K562 (cell line): ENCODE measurements at regions not wholly inside any gene's neighbourhood (a gene's known extent, or its start where the extent isn't known, plus 50 kb on each side); places are given as distances from the start of the nearest gene placed in this dataset.

Source experiments
- ATAC-seq: fragments of 200-7000 bp; cut with Tn5 transposase; 3 replicates; pipeline ENCODE4 v1.9.1; 2020; ENCODE audit warnings: moderate library complexity
- BruUV-seq: library from RNA; stranded (reverse); fragments of 400-500 nt; replicated peaks from 2 replicates; lab custom pipeline; 2021; lab: Mats Ljungman, UMichigan
- CTCF ChIA-PET: fragments of 300-600 bp; formaldehyde crosslinking; extraction: SDS; loops from one replicate; lab custom pipeline; 2021; ENCODE audit warnings: low intra/inter-chr PET ratio; lab: Yijun Ruan, JAX
- POLR2A ChIA-PET: fragments of 300-600, 350-650 bp; sonication (Branson Sonifier 250); formaldehyde crosslinking; extraction: SDS; loops from one replicate; lab custom pipeline; 2021; ENCODE audit warnings: antibody characterized with exemption, inconsistent platforms; lab: Yijun Ruan, JAX
- DNase-seq, 4 experiments: peaks; one replicate each; pipeline versions ENCODE4 v3.0.0 to v3.0.0-alpha.2; 2011 to 2018; ENCODE audit warnings: low spot score in 3 of 4, mixed read lengths in 3 of 4; ENCODE audit errors: extremely low read depth in 1 of 4
- FAIRE-seq: peaks from 2 replicates; lab custom pipeline; 2011; peaks lifted over from hg19 to GRCh38; lab: Jason Lieb, UNC
- H2AFZ ChIP-seq: 2 replicates; pipeline ENCODE4 v1.6.0; 2011; ENCODE audit warnings: low read depth, low read length, control low read depth, inconsistent platforms
- H3K27ac ChIP-seq: fragments of 200-600 bp; 3 replicates; pipeline ENCODE4 v1.8.0; 2011; ENCODE audit warnings: low read depth, mild to moderate bottlenecking, control low read depth, inconsistent platforms, low read length, moderate library complexity, mixed read lengths; ENCODE audit errors: extremely low read depth
- H3K27me3 ChIP-seq, 2 experiments: fragments of 300-600 bp in 1 of 2; 2 replicates in 1 of 2; 3 replicates in 1 of 2; pipeline versions ENCODE4 v1.6.0 to v1.8.0; 2011; ENCODE audit warnings: inconsistent platforms in 2 of 2, low read length in 2 of 2, mild to moderate bottlenecking in 1 of 2, mixed read lengths in 1 of 2, moderate library complexity in 1 of 2; ENCODE audit not compliant: control insufficient read depth in 2 of 2, insufficient read depth in 2 of 2
- H3K36me3 ChIP-seq: fragments of 300-600 bp; 3 replicates; pipeline ENCODE4 v1.8.0; 2011; ENCODE audit warnings: mild to moderate bottlenecking, low read length, inconsistent platforms; ENCODE audit not compliant: control insufficient read depth, insufficient read depth
- H3K4me1 ChIP-seq, 2 experiments: fragments of 200-600 bp in 1 of 2; replicated peaks in 1 of 2; 2 replicates in 1 of 2; 3 replicates in 1 of 2; pipeline versions ENCODE4 v1.5.1 to v1.8.0; 2011; ENCODE audit warnings: inconsistent platforms in 2 of 2, low read length in 2 of 2, mild to moderate bottlenecking in 1 of 2, mixed read lengths in 1 of 2, moderate library complexity in 1 of 2; ENCODE audit not compliant: control insufficient read depth in 2 of 2, insufficient read depth in 2 of 2
- H3K4me2 ChIP-seq: 2 replicates; pipeline ENCODE4 v1.6.1; 2011; ENCODE audit warnings: low read length, control low read depth, inconsistent platforms, mixed read lengths; ENCODE audit not compliant: insufficient read depth
- H3K4me3 ChIP-seq: fragments of 200-600 bp; sonication (generic), shearing (Covaris generic); 2 replicates; pipeline ENCODE4 v1.5.1; 2016; ENCODE audit warnings: control low read depth, inconsistent platforms
- H3K79me2 ChIP-seq: fragments of 200-600 bp; 3 replicates; pipeline ENCODE4 v1.8.0; 2011; ENCODE audit warnings: low read length, inconsistent platforms; ENCODE audit not compliant: control insufficient read depth, insufficient read depth
- H3K9ac ChIP-seq, 2 experiments: 2 replicates each; pipeline versions ENCODE4 v1.6.0 to v1.6.1; 2011; ENCODE audit warnings: low read depth in 2 of 2, low read length in 2 of 2, control low read depth in 1 of 2, inconsistent platforms in 1 of 2, mild to moderate bottlenecking in 1 of 2, mixed read lengths in 1 of 2; ENCODE audit not compliant: insufficient read depth in 1 of 2
- H3K9me1 ChIP-seq: one replicate; pipeline ENCODE4 v1.6.0; 2011; ENCODE audit warnings: inconsistent platforms, mild to moderate bottlenecking, low read length, moderate library complexity; ENCODE audit not compliant: control insufficient read depth, insufficient read depth
- H3K9me3 ChIP-seq: replicated peaks from 2 replicates; pipeline ENCODE4 v1.5.1; 2011; ENCODE audit warnings: low read depth, low read length, inconsistent platforms; ENCODE audit not compliant: control insufficient read depth, insufficient read depth
- H4K20me1 ChIP-seq: replicated peaks from 2 replicates; pipeline ENCODE4 v1.6.1; 2011; ENCODE audit warnings: low read length, inconsistent platforms, mixed read lengths; ENCODE audit not compliant: control insufficient read depth, insufficient read depth
- ESRRB ChIP-seq: fragments of 250-450 bp; sonication (Bioruptor Pico); IDR thresholded peaks from 2 replicates; pipeline ENCODE4 v1.5.0; 2020; ENCODE audit warnings: mild to moderate bottlenecking, moderate library complexity, borderline replicate concordance
- JUNB ChIP-seq: fragments of 450-650 bp; formaldehyde crosslinking; conservative IDR thresholded peaks from 2 replicates; pipeline ENCODE4 v1.4.0; 2020; ENCODE audit warnings: mild to moderate bottlenecking
- MEF2A ChIP-seq: IDR thresholded peaks from 2 replicates; pipeline ENCODE4 v1.6.1; 2011; ENCODE audit warnings: low read depth, mild to moderate bottlenecking, low read length, moderate library complexity; ENCODE audit not compliant: control insufficient read depth
- MXD1 ChIP-seq: fragments of 250-450 bp; sonication (Bioruptor Pico); IDR thresholded peaks from 2 replicates; pipeline ENCODE4 v1.8.0; 2021; ENCODE audit warnings: borderline replicate concordance, mild to moderate bottlenecking, moderate library complexity; ENCODE audit not compliant: poor library complexity, severe bottlenecking
- MYBL2 ChIP-seq, 2 experiments: fragments of 450-650 bp in 1 of 2; sonication (generic) in 1 of 2; formaldehyde crosslinking in 1 of 2; IDR thresholded peaks; 2 replicates each; pipeline versions ENCODE4 v1.6.1 to v1.8.1; 2017 to 2022; ENCODE audit warnings: borderline replicate concordance in 1 of 2, inconsistent platforms in 1 of 2, low read depth in 1 of 2, mild to moderate bottlenecking in 1 of 2, missing genetic modification reagents in 1 of 2, moderate library complexity in 1 of 2
- NELFE ChIP-seq: IDR thresholded peaks from 2 replicates; pipeline ENCODE4 v1.6.1; 2011; ENCODE audit warnings: mild to moderate bottlenecking; ENCODE audit not compliant: insufficient read depth, insufficient read length
- SMAD3 ChIP-seq: fragments of 450-650 bp; formaldehyde crosslinking; conservative IDR thresholded peaks from 2 replicates; pipeline ENCODE4 v1.4.0; 2020; ENCODE audit warnings: mild to moderate bottlenecking
- SMARCC2 ChIP-seq: fragments of 450-650 bp; IDR thresholded peaks from 2 replicates; pipeline ENCODE4 v1.6.1; 2017; ENCODE audit warnings: antibody characterized with exemption, moderate library complexity, mild to moderate bottlenecking, low read depth
- ZNF740 ChIP-seq, 3 experiments: fragments of 200-800 bp in 1 of 3; sonication (Bioruptor generic) in 1 of 3; sonication (generic) in 1 of 3; formaldehyde crosslinking in 1 of 3; IDR thresholded peaks; 2 replicates each; pipeline versions ENCODE4 v1.6.1 to v1.8.0; 2016 to 2022; ENCODE audit warnings: mild to moderate bottlenecking in 2 of 3, missing compliant biosample characterization in 2 of 3, missing genetic modification characterization in 2 of 3, missing genetic modification reagents in 1 of 3
- ZSCAN29 ChIP-seq: fragments of 450-650 bp; IDR thresholded peaks from 2 replicates; pipeline ENCODE4 v1.6.1; 2017
- WGBS: fragments of 100-300 bp; shearing (Covaris generic); methylation state at CpG from one replicate; pipeline ENCODE4 v1.1.6; 2016; ENCODE audit warnings: low coverage, mixed read lengths; ENCODE audit not compliant: insufficient coverage; ENCODE audit errors: missing lambda C conversion rate; 5-methylcytosine and 5-hydroxymethylcytosine counted together
- in situ Hi-C: fragments of 300-500 bp; cut with MboI; formaldehyde crosslinking; loops from 4 replicates; pipeline ENCODE4 v1.15.0; 2018; ENCODE audit warnings: inconsistent platforms, mixed read lengths
- intact Hi-C: fragments of 100-400 bp; cut with micrococcal nuclease; formaldehyde crosslinking; loops from 2 replicates; pipeline ENCODE4 v1.14.2; 2022
- TF ChIP-seq, protein P1 (sequence below): fragments of 250-450 bp; sonication (Bioruptor Pico); IDR thresholded peaks from 2 replicates; pipeline ENCODE4 v1.5.0; 2021
- TF ChIP-seq, protein P2 (sequence below), 2 experiments: fragments of 450-650 bp; IDR thresholded peaks; 2 replicates each; pipeline ENCODE4 v1.6.1; 2018; ENCODE audit warnings: mild to moderate bottlenecking in 2 of 2, low read depth in 1 of 2; ENCODE audit not compliant: partially characterized antibody in 2 of 2

DNA sequence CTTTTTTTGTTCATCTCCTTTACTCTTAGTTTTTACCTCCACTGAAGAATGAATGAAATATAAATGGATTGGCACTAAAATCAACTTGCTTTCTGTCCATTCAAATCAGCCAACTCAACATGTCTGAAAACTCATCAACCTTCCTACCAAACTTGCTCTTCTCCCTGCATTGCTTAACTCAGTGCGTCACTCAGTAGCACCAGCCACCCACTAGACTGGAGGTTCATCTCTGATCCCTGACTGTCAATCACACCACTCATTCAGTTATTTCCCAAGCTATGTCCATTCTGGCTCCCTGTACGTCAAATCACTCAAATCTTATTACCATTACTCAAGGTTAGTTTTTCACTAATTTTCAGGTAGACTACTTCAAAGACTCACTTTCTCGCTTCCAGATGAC lies 75.2 kb upstream of the RBMS1 start:
- CTCF ChIA-PET, result no interaction called here
- no peaks in the 10 kb centered on the region for H3K36me3 ChIP-seq
- no peaks in the 10 kb centered on the region for H4K20me1 ChIP-seq
- no peaks in the 10 kb centered on the region for H3K4me1 ChIP-seq
- H3K4me3 ChIP-seq, result no peak overlapping the region
- no peaks in the 10 kb centered on the region for H3K9me1 ChIP-seq
- no peaks in the 10 kb centered on the region for H3K79me2 ChIP-seq
- intact Hi-C loops (no loop called here), in situ Hi-C loops (no loop called here)
- H3K27ac ChIP-seq, result no peak overlapping the region
- POLR2A ChIA-PET, result no interaction called here
- FAIRE-seq, result no peak
- DNase-seq, result no peak
- peaks cover 4% of the 10 kb centered on the region for H3K9me3 ChIP-seq
- H3K27me3 ChIP-seq, result no peaks in the 10 kb centered on the region
- H3K4me2 ChIP-seq, result no peak overlapping the region
- H2AFZ ChIP-seq, result no peak overlapping the region
- 3% methylated on average over 3 of the region's 3 CpGs for WGBS
- no peak for ATAC-seq
- H3K9ac ChIP-seq, result no peak overlapping the region
- BruUV-seq, result no TSS peak
- TF ChIP-seq MEF2A (no peak), SMAD3 (CRISPR knock-in tag) (no peak), SMARCC2 (no peak), NELFE (no peak), MXD1 (no peak), ESRRB (CRISPR knock-in tag) (no peak), ZSCAN29 (no peak), ZNF740 (CRISPR knock-in tag; IDR thresholded peaks at IDR 0.05) (no peak), ZNF740 (tag; IDR thresholded peaks at IDR 0.05) (no peak), MYBL2 (IDR thresholded peaks at IDR 0.05; ENCODE audit: low read depth) (no peak), MYBL2 (CRISPR knock-in tag; IDR thresholded peaks at IDR 0.05; ENCODE audit: borderline replicate concordance) (no peak), JUNB (no peak)
- TF ChIP-seq, protein P1, sequence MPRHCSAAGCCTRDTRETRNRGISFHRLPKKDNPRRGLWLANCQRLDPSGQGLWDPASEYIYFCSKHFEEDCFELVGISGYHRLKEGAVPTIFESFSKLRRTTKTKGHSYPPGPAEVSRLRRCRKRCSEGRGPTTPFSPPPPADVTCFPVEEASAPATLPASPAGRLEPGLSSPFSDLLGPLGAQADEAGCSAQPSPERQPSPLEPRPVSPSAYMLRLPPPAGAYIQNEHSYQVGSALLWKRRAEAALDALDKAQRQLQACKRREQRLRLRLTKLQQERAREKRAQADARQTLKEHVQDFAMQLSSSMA (CRISPR knock-in tag), result no peak
- TF ChIP-seq, protein P2, sequence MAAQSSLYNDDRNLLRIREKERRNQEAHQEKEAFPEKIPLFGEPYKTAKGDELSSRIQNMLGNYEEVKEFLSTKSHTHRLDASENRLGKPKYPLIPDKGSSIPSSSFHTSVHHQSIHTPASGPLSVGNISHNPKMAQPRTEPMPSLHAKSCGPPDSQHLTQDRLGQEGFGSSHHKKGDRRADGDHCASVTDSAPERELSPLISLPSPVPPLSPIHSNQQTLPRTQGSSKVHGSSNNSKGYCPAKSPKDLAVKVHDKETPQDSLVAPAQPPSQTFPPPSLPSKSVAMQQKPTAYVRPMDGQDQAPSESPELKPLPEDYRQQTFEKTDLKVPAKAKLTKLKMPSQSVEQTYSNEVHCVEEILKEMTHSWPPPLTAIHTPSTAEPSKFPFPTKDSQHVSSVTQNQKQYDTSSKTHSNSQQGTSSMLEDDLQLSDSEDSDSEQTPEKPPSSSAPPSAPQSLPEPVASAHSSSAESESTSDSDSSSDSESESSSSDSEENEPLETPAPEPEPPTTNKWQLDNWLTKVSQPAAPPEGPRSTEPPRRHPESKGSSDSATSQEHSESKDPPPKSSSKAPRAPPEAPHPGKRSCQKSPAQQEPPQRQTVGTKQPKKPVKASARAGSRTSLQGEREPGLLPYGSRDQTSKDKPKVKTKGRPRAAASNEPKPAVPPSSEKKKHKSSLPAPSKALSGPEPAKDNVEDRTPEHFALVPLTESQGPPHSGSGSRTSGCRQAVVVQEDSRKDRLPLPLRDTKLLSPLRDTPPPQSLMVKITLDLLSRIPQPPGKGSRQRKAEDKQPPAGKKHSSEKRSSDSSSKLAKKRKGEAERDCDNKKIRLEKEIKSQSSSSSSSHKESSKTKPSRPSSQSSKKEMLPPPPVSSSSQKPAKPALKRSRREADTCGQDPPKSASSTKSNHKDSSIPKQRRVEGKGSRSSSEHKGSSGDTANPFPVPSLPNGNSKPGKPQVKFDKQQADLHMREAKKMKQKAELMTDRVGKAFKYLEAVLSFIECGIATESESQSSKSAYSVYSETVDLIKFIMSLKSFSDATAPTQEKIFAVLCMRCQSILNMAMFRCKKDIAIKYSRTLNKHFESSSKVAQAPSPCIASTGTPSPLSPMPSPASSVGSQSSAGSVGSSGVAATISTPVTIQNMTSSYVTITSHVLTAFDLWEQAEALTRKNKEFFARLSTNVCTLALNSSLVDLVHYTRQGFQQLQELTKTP (IDR thresholded peaks at IDR 0.05; ENCODE audit: low read depth in 1 of 2, partially characterized antibody in 2 of 2), result no peak
